IMR-90 (cell line): ENCODE measurements at regions not wholly inside any gene's neighbourhood (a gene's known extent, or its start where the extent isn't known, plus 50 kb on each side); places are given as distances from the start of the nearest gene placed in this dataset.

Experiments
- ATAC-seq: fragments of 200-7000 bp; cut with Tn5 transposase; 2 replicates; pipeline ENCODE4 v1.9.1; 2020; ENCODE audit warnings: low read depth, mild to moderate bottlenecking, moderate library complexity
- BruUV-seq: library from RNA; stranded (reverse); fragments of 400-500 nt; replicated peaks from 2 replicates; lab custom pipeline; 2021; lab: Mats Ljungman, UMichigan
- CTCF ChIA-PET: fragments of 300-600 bp; formaldehyde crosslinking; extraction: SDS; loops from one replicate; lab custom pipeline; 2021; ENCODE audit warnings: antibody characterized with exemption; lab: Yijun Ruan, JAX
- POLR2A ChIA-PET: fragments of 300-600 bp; sonication (Branson Sonifier 250); formaldehyde crosslinking; loops from one replicate; lab custom pipeline; 2022; ENCODE audit warnings: antibody characterized with exemption; ENCODE audit not compliant: unreplicated experiment; lab: Charles Lee
- DNase-seq: peaks from one replicate; pipeline ENCODE4 v3.0.0; 2013
- H2AFZ ChIP-seq: replicated peaks from 2 replicates; pipeline ENCODE3; 2013; ENCODE audit warnings: low read length, mild to moderate bottlenecking; ENCODE audit not compliant: poor library complexity
- H2AK5ac ChIP-seq: 2 replicates; pipeline ENCODE4 v1.6.1; 2013; ENCODE audit warnings: low read depth, low read length, inconsistent platforms
- H2AK9ac ChIP-seq: replicated peaks from 2 replicates; pipeline ENCODE3; 2013; ENCODE audit warnings: mild to moderate bottlenecking, low read depth, low read length, moderate library complexity; ENCODE audit not compliant: poor library complexity
- H2BK120ac ChIP-seq: 2 replicates; pipeline ENCODE4 v1.6.1; 2013; ENCODE audit warnings: low read depth, low read length, inconsistent platforms
- H2BK15ac ChIP-seq: 3 replicates; pipeline ENCODE4 v1.6.1; 2013; ENCODE audit warnings: low read depth, low read length, inconsistent platforms
- H2BK20ac ChIP-seq: 2 replicates; pipeline ENCODE4 v1.6.1; 2013; ENCODE audit warnings: low read depth, mild to moderate bottlenecking, inconsistent platforms, low read length, moderate library complexity
- H2BK5ac ChIP-seq: 2 replicates; pipeline ENCODE4 v1.6.1; 2013; ENCODE audit warnings: mild to moderate bottlenecking, low read depth, low read length, inconsistent platforms; ENCODE audit not compliant: poor library complexity, severe bottlenecking
- H3K14ac ChIP-seq: replicated peaks from 2 replicates; pipeline ENCODE4 v1.6.1; 2013; ENCODE audit warnings: low read depth, low read length, inconsistent platforms
- H3K18ac ChIP-seq: 2 replicates; pipeline ENCODE4 v1.6.1; 2013; ENCODE audit warnings: low read depth, low read length, control low read depth
- H3K23ac ChIP-seq: 2 replicates; pipeline ENCODE4 v1.6.1; 2013; ENCODE audit warnings: low read depth, low read length, inconsistent platforms
- H3K27ac ChIP-seq: 2 replicates; pipeline ENCODE4 v1.5.1; 2013; ENCODE audit warnings: mild to moderate bottlenecking, control low read depth, low read length; ENCODE audit not compliant: insufficient read depth
- H3K27me3 ChIP-seq: 2 replicates; pipeline ENCODE4 v1.6.1; 2013; ENCODE audit warnings: low read length; ENCODE audit not compliant: control insufficient read depth, insufficient read depth
- H3K36me3 ChIP-seq: 2 replicates; pipeline ENCODE4 v1.6.1; 2013; ENCODE audit warnings: low read length, mixed read lengths; ENCODE audit not compliant: control insufficient read depth, insufficient read depth
- H3K4ac ChIP-seq: 2 replicates; pipeline ENCODE4 v1.6.1; 2013; ENCODE audit warnings: low read depth, low read length, inconsistent platforms
- H3K4me1 ChIP-seq: 2 replicates; pipeline ENCODE4 v1.6.1; 2013; ENCODE audit warnings: low read length, mixed read lengths; ENCODE audit not compliant: control insufficient read depth, insufficient read depth
- H3K4me2 ChIP-seq: 2 replicates; pipeline ENCODE4 v1.6.1; 2013; ENCODE audit warnings: low read depth, mild to moderate bottlenecking, control low read depth, low read length, moderate library complexity
- H3K4me3 ChIP-seq: 2 replicates; pipeline ENCODE4 v1.5.1; 2013; ENCODE audit warnings: low read depth, mild to moderate bottlenecking, control low read depth, low read length, moderate library complexity; ENCODE audit not compliant: insufficient read depth
- H3K56ac ChIP-seq: 2 replicates; pipeline ENCODE4 v1.6.1; 2013; ENCODE audit warnings: low read length, inconsistent platforms; ENCODE audit not compliant: insufficient read depth; ENCODE audit errors: extremely low read depth
- H3K79me1 ChIP-seq, 2 experiments: 2 replicates each; pipeline ENCODE4 v1.6.1; 2013; ENCODE audit warnings: low read length in 2 of 2, inconsistent platforms in 1 of 2, low read depth in 1 of 2
- H3K9ac ChIP-seq: 2 replicates; pipeline ENCODE4 v1.6.1; 2013; ENCODE audit warnings: low read depth, low read length, control low read depth
- H3K9me1 ChIP-seq: 2 replicates; pipeline ENCODE4 v1.6.1; 2013; ENCODE audit warnings: low read length, inconsistent platforms; ENCODE audit not compliant: insufficient read depth
- H3K9me3 ChIP-seq: 2 replicates; pipeline ENCODE4 v1.6.1; 2013; ENCODE audit warnings: low read length; ENCODE audit not compliant: control insufficient read depth, insufficient read depth
- H4K20me1 ChIP-seq: 2 replicates; pipeline ENCODE4 v1.6.1; 2013; ENCODE audit warnings: low read length, inconsistent platforms; ENCODE audit not compliant: insufficient read depth
- H4K5ac ChIP-seq: 2 replicates; pipeline ENCODE4 v1.6.1; 2013; ENCODE audit warnings: mild to moderate bottlenecking, low read depth, low read length, control low read depth
- H4K8ac ChIP-seq, 2 experiments: 2 replicates each; pipeline ENCODE4 v1.6.1; 2013; ENCODE audit warnings: low read depth in 2 of 2, low read length in 2 of 2, control low read depth in 1 of 2, inconsistent platforms in 1 of 2
- H4K91ac ChIP-seq: 2 replicates; pipeline ENCODE4 v1.6.1; 2013; ENCODE audit warnings: low read depth, low read length, inconsistent platforms; ENCODE audit not compliant: insufficient read depth
- BHLHE40 ChIP-seq: fragments of 150-350 bp; IDR thresholded peaks from 2 replicates; pipeline ENCODE4 v1.6.1; 2016; ENCODE audit warnings: mild to moderate bottlenecking, low read depth, low read length
- CEBPB ChIP-seq: IDR thresholded peaks from 2 replicates; pipeline ENCODE4 v1.6.1; 2012; ENCODE audit warnings: low read depth, low read length, improper control_type of control experiment
- CHD1 ChIP-seq: IDR thresholded peaks from 2 replicates; pipeline ENCODE4 v1.6.1; 2012; ENCODE audit warnings: low read depth, low read length, improper control_type of control experiment
- FOS ChIP-seq: fragments of 150-350 bp; IDR thresholded peaks from 2 replicates; pipeline ENCODE4 v1.6.1; 2016; ENCODE audit warnings: low read depth, low read length
- MAFK ChIP-seq: IDR thresholded peaks from 2 replicates; pipeline ENCODE4 v1.6.1; 2012; ENCODE audit warnings: low read depth, low read length, improper control_type of control experiment
- MAZ ChIP-seq: IDR thresholded peaks from 2 replicates; pipeline ENCODE4 v1.6.1; 2012; ENCODE audit warnings: low read depth, mild to moderate bottlenecking, low read length, improper control_type of control experiment, moderate library complexity, borderline replicate concordance
- MXI1 ChIP-seq: IDR thresholded peaks from 2 replicates; pipeline ENCODE4 v1.6.1; 2012; ENCODE audit warnings: low read depth, mild to moderate bottlenecking, low read length, moderate library complexity, borderline replicate concordance
- NFE2L2 ChIP-seq: fragments of 150-350 bp; IDR thresholded peaks from 2 replicates; pipeline ENCODE4 v1.6.1; 2016; ENCODE audit warnings: low read depth, mild to moderate bottlenecking, low read length
- POLR2A ChIP-seq: IDR thresholded peaks from 2 replicates; pipeline ENCODE4 v1.6.1; 2012; ENCODE audit warnings: mild to moderate bottlenecking, low read depth, low read length
- RAD21 ChIP-seq: IDR thresholded peaks from 2 replicates; pipeline ENCODE4 v1.6.1; 2012; ENCODE audit warnings: low read length, improper control_type of control experiment
- RCOR1 ChIP-seq: IDR thresholded peaks from 2 replicates; pipeline ENCODE4 v1.6.1; 2012; ENCODE audit warnings: mild to moderate bottlenecking, low read length, improper control_type of control experiment; ENCODE audit not compliant: insufficient replicate concordance
- RFX5 ChIP-seq: IDR thresholded peaks from 2 replicates; pipeline ENCODE4 v1.8.0; 2012; ENCODE audit warnings: low read depth, mild to moderate bottlenecking, low read length, moderate library complexity
- SMC3 ChIP-seq: fragments of 150-350 bp; IDR thresholded peaks from 2 replicates; pipeline ENCODE4 v1.6.1; 2016; ENCODE audit warnings: low read depth, mild to moderate bottlenecking, antibody characterized with exemption, low read length, moderate library complexity
- WGBS, 2 experiments: methylation state at CpG; one replicate each; pipeline versions ENCODE4 v1.1.5 to v1.1.7; 2013; ENCODE audit warnings: missing lambda C conversion rate in 2 of 2; ENCODE audit not compliant: insufficient read length in 1 of 2; ENCODE audit errors: extremely low coverage in 2 of 2; 5-methylcytosine and 5-hydroxymethylcytosine counted together
- dilution Hi-C: fragments of 300-500 bp; cut with HindIII; formaldehyde crosslinking; loops from one replicate; pipeline ENCODE4 v1.14.3; 2018; ENCODE audit warnings: low sequenced_read_pairs; ENCODE audit not compliant: unreplicated experiment
- in situ Hi-C: fragments of 300-500 bp; cut with MboI; formaldehyde crosslinking; loops from 3 replicates; pipeline ENCODE4 v1.14.3; 2019; ENCODE audit warnings: low sequenced_read_pairs, inconsistent platforms, mixed read lengths
- intact Hi-C: fragments of 100-400 bp; cut with micrococcal nuclease; formaldehyde crosslinking; loops from 2 replicates; pipeline ENCODE4 v1.10.0; 2022
- TF ChIP-seq, protein P1 (sequence below): fragments of 150-350 bp; IDR thresholded peaks from 2 replicates; pipeline ENCODE4 v1.6.1; 2017; ENCODE audit warnings: mild to moderate bottlenecking, antibody characterized with exemption, low read length, low read depth
- TF ChIP-seq, protein P2 (sequence below): fragments of 150-350 bp; IDR thresholded peaks from 2 replicates; pipeline ENCODE4 v1.6.1; 2016; ENCODE audit warnings: low read depth, mild to moderate bottlenecking, low read length, moderate library complexity, borderline replicate concordance
- TF ChIP-seq, protein P3 (sequence below): conservative IDR thresholded peaks from 2 replicates; pipeline ENCODE4 v1.5.1; 2012; ENCODE audit warnings: mild to moderate bottlenecking, low read depth, low read length, improper control_type of control experiment

DNA sequence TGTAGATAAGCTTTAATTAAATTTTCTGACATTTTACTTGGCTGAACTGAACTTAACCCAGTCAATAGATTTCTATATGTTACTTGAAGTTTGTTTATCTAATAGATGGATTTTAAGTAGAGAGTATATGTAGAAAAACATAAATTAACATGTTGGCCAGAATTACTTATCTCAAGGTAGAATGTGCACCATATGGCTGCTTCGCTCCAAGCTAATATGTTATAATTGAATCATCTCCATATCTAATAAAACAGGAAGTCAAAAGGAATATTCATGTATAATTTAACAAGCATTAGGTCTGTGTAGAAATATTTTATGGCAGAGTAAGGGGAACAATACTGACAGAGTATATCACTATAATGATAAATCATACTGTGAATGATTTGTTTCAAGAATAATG, 650.7 kb upstream of the ALCAM start:
- no peak overlapping the region for H2AK5ac ChIP-seq
- no peak overlapping the region for H4K5ac ChIP-seq
- H2AK9ac ChIP-seq, result no peak overlapping the region
- no peaks in the 10 kb centered on the region for H3K27me3 ChIP-seq
- H3K79me1 ChIP-seq, result no peaks in the 10 kb centered on the region
- no peak for TF ChIP-seq NFE2L2
- TF ChIP-seq MAZ, result no peak
- no peak for TF ChIP-seq MAFK
- TF ChIP-seq POLR2A, result no peak
- no peak for TF ChIP-seq CHD1
- TF ChIP-seq, protein P1, sequence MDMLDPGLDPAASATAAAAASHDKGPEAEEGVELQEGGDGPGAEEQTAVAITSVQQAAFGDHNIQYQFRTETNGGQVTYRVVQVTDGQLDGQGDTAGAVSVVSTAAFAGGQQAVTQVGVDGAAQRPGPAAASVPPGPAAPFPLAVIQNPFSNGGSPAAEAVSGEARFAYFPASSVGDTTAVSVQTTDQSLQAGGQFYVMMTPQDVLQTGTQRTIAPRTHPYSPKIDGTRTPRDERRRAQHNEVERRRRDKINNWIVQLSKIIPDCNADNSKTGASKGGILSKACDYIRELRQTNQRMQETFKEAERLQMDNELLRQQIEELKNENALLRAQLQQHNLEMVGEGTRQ, result no peak
- TF ChIP-seq BHLHE40, result no peak
- no peak for TF ChIP-seq RCOR1
- no peak for TF ChIP-seq FOS
- no peak for TF ChIP-seq RFX5
- TF ChIP-seq SMC3, result no peak
- TF ChIP-seq, protein P2, sequence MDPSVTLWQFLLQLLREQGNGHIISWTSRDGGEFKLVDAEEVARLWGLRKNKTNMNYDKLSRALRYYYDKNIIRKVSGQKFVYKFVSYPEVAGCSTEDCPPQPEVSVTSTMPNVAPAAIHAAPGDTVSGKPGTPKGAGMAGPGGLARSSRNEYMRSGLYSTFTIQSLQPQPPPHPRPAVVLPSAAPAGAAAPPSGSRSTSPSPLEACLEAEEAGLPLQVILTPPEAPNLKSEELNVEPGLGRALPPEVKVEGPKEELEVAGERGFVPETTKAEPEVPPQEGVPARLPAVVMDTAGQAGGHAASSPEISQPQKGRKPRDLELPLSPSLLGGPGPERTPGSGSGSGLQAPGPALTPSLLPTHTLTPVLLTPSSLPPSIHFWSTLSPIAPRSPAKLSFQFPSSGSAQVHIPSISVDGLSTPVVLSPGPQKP, result no peak
- no peak for TF ChIP-seq MXI1
- TF ChIP-seq RAD21, result no peak
- TF ChIP-seq, protein P3, sequence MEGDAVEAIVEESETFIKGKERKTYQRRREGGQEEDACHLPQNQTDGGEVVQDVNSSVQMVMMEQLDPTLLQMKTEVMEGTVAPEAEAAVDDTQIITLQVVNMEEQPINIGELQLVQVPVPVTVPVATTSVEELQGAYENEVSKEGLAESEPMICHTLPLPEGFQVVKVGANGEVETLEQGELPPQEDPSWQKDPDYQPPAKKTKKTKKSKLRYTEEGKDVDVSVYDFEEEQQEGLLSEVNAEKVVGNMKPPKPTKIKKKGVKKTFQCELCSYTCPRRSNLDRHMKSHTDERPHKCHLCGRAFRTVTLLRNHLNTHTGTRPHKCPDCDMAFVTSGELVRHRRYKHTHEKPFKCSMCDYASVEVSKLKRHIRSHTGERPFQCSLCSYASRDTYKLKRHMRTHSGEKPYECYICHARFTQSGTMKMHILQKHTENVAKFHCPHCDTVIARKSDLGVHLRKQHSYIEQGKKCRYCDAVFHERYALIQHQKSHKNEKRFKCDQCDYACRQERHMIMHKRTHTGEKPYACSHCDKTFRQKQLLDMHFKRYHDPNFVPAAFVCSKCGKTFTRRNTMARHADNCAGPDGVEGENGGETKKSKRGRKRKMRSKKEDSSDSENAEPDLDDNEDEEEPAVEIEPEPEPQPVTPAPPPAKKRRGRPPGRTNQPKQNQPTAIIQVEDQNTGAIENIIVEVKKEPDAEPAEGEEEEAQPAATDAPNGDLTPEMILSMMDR, result no peak
- TF ChIP-seq CEBPB, result no peak
- intact Hi-C loops, result no loop called here
- H3K9ac ChIP-seq, result no peak overlapping the region
- in situ Hi-C loops, result no loop called here
- no peak overlapping the region for H4K8ac ChIP-seq
- no peak overlapping the region for H3K56ac ChIP-seq
- H3K9me1 ChIP-seq, result no peaks in the 10 kb centered on the region
- no peak overlapping the region for H3K23ac ChIP-seq
- H2BK120ac ChIP-seq, result no peak overlapping the region
- H3K18ac ChIP-seq, result no peak overlapping the region
- H4K20me1 ChIP-seq, result no peaks in the 10 kb centered on the region
- ChIA-PET POLR2A (no interaction called here), CTCF (no interaction called here)
- no peak overlapping the region for H3K4ac ChIP-seq
- no TSS peak for BruUV-seq
- H3K4me3 ChIP-seq, result no peak overlapping the region
- no peaks in the 10 kb centered on the region for H3K9me3 ChIP-seq
- no peak overlapping the region for H4K91ac ChIP-seq
- DNase-seq, result no peak
- no peak for ATAC-seq
- no peak overlapping the region for H2BK15ac ChIP-seq
- no peak overlapping the region for H3K27ac ChIP-seq
- H3K14ac ChIP-seq, result no peak overlapping the region
- H3K4me2 ChIP-seq, result no peak overlapping the region
- H2AFZ ChIP-seq, result no peak overlapping the region
- H2BK5ac ChIP-seq, result no peak overlapping the region
- no peak overlapping the region for H2BK20ac ChIP-seq
- no peaks in the 10 kb centered on the region for H3K36me3 ChIP-seq
- no peaks in the 10 kb centered on the region for H3K4me1 ChIP-seq
- no CpG with 5 or more reads among the region's 1 CpG for WGBS, 2 experiments
- dilution Hi-C loops, result no loop called here
